D721Med (cell line): ENCODE measurements at regions not wholly inside any gene's neighbourhood (a gene's known extent, or its start where the extent isn't known, plus 50 kb on each side); places are given as distances from the start of the nearest gene placed in this dataset.

Experiments
- DNase-seq: peaks from one replicate; pipeline ENCODE4 v3.0.0; 2011; ENCODE audit warnings: low spot score; ENCODE audit not compliant: insufficient read length
- FAIRE-seq: peaks from 2 replicates; lab custom pipeline; 2011; peaks lifted over from hg19 to GRCh38; lab: Jason Lieb, UNC
- CTCF ChIP-seq: IDR thresholded peaks from 2 replicates; pipeline ENCODE4 v1.5.1; 2012; ENCODE audit warnings: mild to moderate bottlenecking, control low read depth; ENCODE audit not compliant: insufficient read depth; ENCODE audit errors: missing control alignments

GRCh38 chr2:168300460-168300859 is 53.1 kb upstream of the STK39 start:
- FAIRE-seq = no peak
- TF ChIP-seq CTCF = no peak
- no peak for DNase-seq

GRCh38 chr2:168304024-168304681 is 56.8 kb upstream of the STK39 start:
- DNase-seq = no peak
- no peak for FAIRE-seq
- no peak for TF ChIP-seq CTCF

- TF ChIP-seq CTCF = no peak
- FAIRE-seq (no peak), DNase-seq (no peak)
Observed at GRCh38 chr2:168307379-168307778, 60.0 kb upstream of the STK39 start.

GRCh38 chr2:168310580-168310979 is 63.2 kb upstream of the STK39 start:
- no peak for FAIRE-seq
- TF ChIP-seq CTCF = no peak
- DNase-seq = no peak

GRCh38 chr2:168311261-168311910 is 64.0 kb upstream of the STK39 start:
- TF ChIP-seq CTCF = no peak
- no peak for FAIRE-seq
- DNase-seq = no peak

- FAIRE-seq (no peak), DNase-seq (no peak)
- no peak for TF ChIP-seq CTCF
Observed at GRCh38 chr2:168312036-168312822, 64.8 kb upstream of the STK39 start.
